Midbrain (tissue), 1 donor: ENCODE measurements at regions not wholly inside any gene's neighbourhood (a gene's known extent, or its start where the extent isn't known, plus 50 kb on each side); places are given as distances from the start of the nearest gene placed in this dataset.
"Not testable (repeated sequence)": the region's sequence is repeated elsewhere in the genome, so short reads cannot be mapped to it uniquely, and the experiment has no call there.

Experiments
- DNase-seq: peaks from one replicate; lab custom pipeline; 2025; lab: John Stamatoyannopoulos, UW

DNA sequence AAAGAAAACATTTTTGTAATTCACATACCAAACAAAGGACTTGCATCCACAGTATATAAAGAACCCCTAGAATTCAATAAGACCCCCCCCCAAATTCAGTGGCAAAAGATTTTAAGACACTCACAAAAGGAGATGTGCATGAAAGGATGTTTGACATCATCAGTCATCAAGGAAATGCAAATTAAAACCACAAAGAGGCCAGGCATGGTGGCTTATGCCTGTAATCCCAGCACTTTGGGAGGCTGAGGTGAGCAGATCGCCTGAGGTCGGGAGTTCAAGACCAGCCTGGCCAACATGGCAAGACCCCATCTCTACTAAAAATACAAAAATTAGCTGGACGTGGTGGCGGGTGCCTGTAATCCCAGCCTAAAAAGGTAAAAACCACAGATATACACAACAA is 61.3 kb downstream of the AIPL1 start:
- DNase-seq, result not testable (repeated sequence)

DNA sequence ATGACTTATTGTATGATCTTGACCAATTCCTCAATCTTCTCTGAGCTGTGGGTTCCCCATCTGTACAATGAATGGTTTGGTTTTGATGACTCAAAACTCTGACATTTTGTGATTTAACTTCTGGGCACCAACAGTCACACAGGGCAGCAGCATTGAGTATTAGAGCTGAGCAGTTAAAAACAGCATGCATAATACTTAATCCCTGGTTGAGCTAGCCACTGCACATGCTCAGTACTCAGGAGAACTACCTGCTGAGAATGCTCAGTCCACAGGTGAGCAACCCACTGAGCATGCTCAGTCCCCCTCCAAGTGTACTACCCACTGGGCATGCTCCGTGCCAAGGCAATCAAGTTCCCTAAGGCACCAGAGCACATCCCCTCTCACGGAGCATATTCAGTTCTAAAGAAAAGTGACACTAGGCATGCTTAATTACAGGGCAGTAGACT is 68.7 kb downstream of the AIPL1 start:
- no peak for DNase-seq

DNA sequence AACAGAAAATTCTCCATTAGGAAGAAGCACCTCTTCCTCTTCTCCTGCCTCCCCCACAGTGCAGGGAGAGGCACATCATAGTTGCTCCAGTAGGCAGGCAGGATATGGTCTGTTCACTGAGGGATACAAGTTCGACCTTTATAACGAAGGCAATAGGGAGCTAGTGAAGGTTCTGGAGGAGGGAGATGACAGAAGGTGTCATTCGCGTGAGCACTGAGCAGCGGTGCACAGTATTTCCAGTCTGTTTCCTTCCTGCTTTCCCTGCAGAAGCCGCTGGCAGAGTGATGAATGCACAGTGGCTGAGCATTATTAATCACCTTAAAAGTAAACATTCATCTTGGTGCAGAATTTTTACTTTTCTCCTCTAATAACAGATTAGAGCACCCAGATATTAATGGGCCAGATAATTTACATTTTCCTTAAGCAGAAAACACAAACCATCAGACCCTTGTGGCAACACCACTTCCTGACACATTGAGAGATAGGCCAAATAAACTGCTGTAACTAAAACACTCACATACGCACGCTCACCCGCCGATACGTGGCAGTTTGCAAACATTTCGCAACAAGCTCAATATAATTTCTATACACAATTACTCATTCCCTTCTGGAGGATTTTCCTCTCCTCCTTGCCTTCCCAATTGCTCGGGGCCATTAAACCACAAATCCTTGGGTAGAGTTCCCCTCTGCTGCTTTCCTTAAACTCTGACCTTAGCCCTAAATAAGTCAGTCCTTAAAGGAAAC is 69.5 kb downstream of the AIPL1 start:
- no peak for DNase-seq

DNA sequence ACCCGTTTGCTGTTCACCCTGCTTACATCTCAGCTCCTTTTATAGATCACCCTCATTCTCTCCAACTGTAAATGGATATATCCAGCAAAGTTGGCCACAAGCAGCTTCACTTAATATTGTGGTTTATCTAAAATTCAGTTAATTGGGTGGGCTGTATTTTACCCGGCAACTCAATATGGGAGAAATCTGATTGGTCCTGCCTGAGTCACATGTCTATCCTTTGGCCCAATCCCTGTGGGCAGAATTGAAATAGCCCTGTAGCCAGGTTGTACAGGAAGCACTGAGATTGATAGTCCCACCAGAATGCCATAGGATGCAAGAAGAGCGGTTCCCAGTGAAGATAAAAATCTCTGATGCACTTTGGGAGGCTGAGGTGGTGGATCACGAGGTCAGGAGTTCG is 73.2 kb downstream of the AIPL1 start:
- DNase-seq, result no peak

DNA sequence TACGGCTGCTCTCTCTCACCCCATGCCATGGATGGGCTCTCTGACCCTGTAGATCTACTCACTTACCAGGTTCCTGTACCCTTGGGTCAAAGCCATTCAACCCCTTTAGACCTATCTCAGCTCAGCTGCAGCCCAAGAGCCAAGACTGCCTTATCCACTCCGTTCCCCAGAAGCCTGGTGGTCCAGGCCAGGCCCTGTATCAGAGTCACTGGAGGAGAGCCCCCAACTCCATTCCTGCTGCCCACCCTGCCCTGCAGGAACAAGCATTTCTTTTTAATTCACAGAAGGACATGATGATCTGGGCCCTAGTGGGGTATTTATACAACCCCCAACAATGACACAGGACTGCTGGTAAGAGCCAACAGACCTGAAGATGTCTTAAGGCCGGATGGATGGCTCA is 76.8 kb downstream of the AIPL1 start:
- DNase-seq, result no peak

DNA sequence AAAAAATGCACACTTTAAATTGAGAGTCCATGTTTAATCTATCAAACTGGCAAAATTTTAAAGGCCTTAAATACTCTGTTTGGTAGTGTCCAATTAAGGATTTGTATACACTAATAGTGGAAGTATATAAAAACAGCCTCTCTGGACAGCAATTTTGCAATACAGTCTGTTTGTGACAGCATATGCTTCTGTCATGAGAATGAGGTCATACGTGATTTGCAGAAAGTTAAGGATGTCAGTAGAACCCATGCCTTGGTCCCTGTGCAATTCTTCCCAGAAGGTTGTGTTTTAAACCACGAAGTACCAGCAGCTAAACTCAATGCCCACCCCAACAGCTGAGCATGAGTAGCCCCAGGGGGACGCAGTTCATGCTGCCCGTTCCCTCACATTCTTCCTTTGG is 78.4 kb downstream of the AIPL1 start:
- no peak for DNase-seq

DNA sequence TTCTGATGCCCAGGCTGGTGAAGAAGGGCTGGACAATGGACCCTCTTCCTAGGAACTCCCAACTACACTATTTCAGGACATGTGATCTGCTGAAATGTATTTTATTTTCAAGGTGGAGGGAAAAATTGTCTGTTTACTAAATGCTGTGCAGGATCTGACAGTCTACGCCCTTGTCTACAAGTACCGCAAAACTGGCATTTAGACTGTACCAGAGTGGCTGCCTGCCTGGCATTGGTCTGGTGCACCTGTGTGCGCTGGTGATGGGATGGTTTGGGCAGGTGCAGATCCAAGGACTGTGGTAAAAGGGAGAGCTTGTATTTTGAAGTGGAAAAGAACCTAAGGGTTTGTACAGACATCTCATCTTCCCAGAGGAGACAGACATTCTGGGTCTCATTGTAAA is 79.7 kb downstream of the AIPL1 start:
- DNase-seq, result no peak

DNA sequence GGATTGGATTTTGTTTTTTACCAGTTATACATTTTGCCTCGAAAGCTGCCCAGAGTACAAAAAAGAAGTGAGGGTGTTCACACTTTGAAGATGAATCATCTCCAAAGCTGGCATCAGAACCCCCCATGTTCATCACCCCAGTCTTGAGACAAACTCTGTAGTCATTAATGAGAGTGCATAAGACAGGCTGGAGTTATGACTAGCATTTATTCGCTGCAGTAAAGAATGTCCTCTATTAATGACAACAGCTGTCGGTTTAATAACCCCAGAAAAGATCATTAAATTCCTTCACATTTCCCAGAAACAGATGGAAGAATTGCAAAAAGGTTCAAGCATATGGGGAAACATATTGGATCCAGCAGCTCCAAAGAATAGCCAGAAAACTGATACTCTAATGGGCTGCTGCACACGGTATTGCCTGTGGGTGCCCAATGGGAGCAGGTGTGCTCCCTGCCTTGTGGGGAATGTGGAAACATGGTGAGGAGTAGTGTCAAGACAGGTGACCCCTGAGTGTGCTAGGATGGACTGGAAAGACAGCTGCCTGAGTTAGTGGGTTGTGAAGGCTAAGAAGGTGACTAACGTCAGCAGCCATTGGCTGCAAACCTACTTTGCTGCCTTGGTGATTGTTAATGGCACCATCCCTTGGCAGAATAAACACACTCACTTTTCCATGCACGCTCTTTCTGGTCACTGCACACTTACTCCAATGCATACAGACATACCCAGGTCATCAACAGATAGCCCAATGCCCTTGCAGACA is 81.9 kb downstream of the AIPL1 start:
- DNase-seq, result no peak

DNA sequence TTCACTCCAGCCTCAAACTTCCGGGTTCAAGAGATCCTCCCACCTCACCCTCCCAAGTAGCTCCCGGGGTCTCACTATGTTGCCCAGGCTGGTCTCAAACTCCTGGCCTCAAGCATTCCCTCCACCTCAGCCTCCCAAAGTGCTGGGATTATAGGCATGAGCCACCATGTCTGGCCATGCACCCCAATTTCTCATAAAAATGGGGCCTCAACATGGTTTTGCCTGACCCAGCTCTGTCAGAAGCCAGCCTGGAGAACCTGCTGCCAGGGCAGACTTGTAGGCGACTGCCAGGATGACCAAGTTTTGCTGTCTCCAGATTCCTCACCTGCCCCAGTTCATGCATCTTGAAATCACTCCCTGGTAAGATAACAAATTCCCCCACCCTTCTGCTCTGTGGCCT is 82.9 kb downstream of the AIPL1 start:
- DNase-seq, result no peak

DNA sequence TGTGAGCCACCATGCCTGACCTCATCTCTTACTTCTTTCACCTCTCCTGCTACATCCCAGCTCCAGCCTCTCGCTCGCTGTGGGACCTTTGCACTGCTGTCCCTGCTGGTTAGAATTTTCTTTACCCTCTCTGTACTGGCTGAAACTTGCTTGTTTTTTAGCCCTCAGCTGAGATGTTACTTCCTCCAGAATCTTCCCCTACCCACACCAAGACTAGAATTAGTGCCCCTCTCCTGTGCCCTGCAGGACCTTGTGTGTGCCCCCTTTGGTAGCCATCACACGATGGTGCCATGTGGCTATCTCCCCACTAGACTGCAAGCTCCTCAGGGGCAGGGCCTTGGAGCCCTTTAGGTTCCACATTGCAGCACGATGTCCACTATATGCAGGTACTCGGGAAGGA is 84.1 kb downstream of the AIPL1 start:
- DNase-seq, result no peak

DNA sequence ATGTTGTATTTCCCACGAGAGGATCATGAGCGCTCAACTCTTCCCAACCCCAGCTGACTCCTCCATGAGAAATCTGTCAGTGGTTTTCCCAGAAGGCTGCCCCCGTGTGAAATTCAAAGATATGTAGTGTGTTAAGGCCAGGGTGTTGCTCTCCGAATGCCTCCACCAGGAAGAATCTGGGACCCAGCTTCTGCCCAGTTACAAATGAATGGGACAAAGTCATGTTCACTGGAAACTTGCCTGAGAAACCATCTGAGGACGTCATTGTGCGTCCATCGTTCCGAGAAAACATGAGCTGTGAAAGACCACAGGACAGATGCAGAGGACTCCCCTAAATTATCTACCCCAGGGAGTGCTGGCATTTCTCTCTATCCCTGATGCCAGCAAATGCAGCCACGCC is 86.0 kb downstream of the AIPL1 start:
- DNase-seq, result no peak

DNA sequence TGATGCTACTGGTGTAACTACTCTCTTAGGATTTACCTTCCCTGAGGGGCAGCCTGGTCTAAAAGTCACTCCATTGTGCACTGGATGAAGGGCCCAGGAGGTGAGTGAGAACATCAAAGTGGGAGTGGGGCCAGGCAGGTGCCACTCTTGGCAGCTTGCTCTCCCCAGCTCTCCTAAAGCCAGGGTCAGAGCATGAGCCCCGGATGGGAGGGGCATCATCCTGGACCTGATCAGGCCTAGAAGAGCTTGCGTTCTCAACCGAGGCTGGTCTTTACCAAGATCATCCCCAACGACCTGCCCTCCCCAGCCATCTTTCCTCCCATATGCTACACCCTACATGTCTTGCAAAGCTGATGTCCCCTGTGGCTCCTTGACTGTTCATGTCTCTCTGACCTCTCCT is 87.1 kb downstream of the AIPL1 start:
- DNase-seq, result no peak

DNA sequence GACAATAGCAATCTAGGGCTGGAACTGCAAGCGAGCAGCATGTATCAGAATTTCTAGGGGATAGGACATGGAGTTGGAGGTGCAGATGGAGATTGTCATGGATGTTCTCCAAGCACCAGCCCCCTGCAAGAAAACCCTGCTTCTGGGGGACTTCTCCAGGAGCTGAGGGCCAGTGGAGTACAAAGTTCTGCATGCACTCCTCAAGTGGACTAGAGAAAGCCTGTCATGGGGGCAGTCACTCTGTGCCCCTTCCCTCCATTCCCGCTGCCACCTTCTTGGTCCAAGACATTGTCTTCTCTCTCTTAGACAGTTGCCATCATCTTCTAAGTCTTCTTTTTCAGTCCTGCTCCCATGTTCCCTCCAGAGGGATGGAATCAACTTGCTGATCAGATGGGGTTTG is 87.9 kb downstream of the AIPL1 start:
- DNase-seq, result no peak

DNA sequence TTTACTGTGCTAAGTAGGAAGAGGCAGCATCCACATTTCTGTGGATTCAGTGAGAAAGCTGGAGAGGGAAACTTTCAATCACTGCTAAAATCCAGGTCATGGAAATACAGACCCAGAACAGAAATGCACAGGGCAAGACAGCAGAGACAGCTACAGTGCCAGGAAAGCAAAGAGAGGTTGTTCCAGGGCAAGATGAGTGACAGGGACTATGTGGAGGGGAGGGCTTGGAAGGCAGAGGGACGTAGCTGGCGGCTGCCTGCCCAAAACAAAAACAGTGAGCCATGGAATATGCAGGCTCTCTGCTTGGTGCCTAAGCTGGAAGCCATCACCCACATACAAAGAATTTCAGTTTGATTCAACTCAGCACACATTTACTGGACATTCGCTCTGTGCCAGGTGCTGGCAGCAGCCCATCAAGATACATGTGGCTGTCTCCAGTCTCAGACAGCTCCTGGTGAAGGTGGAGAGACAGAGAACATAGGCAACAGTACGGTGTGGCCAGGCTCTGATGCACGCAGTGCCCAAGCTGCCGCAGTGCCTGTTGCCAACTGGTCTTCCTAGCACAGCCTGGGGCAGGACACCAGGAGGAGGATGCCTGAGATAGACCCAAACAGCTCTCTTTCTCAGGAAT is 88.7 kb downstream of the AIPL1 start:
- no peak for DNase-seq

DNA sequence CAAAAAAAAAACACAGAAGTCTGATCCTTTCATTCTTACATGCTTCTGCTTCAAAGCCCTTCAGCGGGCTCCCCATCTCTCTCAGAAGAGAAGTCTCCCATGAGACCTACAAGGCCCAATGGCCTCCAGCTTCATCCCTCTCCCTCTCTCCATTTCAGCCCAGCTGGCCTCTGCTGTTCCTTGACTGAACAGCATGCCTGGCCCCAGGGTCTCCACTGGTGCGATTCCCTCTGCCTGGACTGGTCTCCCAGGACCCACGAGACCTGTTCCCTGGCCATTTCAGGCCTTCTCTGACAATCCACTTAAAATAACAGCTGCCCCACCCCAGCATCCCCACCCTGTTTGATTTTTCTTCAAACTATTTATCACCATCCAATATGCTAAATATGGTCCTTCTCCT is 91.2 kb downstream of the AIPL1 start:
- DNase-seq, result no peak

DNA sequence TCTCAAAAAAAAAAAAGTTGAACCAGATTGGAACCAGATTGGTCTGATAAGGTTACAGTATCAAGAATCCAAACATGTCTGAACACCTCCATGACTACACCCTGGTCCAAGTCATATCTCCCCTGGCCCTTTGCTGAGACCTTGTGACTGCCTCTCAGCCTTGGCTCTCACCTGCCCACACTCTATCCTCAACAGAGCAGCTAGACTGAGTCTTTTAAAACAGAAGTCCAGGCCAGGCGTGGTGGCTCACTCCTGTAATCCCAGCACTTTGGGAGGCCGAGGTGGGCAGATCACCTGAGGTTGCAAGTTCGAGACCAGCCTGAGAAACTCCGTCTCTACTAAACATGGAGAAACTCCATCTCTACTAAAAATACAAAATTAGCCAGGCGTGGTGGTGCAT is 91.7 kb downstream of the AIPL1 start:
- DNase-seq, result no peak

DNA sequence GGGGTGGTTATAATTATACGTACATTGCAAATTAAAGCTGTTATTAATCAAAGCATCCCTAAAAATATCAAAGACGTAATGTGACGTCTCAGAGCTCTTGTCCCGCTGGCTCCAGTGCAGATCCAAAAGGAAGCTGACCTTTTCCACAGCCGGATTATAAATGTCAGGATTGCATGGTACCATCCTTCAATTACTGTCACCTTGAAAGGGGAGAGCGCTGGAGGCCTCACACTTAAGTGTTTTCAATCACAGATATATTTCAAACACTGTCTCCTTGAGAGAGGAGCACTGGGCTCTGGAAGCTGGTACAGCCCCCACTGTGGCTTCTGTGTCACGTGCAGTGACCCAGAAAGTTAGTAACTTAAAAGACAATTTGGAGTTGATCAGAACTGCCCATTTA is 94.2 kb downstream of the AIPL1 start:
- DNase-seq, result no peak

DNA sequence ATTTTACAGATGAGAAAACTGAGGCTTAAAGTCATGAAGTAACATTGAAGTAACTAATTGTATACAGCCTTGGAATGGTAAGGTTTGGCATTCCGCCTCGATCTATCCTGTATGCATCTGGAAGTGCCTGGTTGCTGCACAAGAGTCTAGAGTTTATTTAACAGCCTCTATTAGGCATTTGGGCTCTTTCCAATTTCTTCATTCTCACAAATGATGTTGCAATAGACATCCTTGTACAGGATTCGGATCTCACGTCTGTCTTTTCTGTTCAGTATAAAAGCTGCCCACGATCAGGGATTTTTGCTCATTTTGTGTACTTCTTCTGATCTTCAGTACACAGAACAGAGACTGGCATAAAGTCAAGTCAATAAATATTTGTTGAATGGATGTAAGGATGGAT is 100.5 kb downstream of the AIPL1 start:
- DNase-seq, result no peak

DNA sequence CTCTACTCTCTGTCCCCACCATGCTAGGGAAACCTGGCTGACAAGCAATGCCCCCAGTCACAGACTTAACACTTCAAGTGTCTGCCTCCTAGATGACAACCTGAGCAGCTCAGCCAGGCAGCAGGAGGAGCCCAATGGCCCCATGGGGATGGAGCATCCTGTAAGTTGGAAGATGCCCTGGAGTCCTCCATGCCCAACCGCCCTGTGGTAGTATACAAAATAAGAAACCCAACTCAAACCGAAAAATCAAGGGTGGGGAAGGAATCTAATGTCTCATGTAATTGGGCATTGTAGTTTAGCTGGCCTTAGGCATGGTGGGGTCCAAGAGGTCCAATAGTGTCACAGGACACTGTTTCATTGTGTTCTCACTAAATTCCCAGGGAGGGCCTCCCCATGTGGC is 104.0 kb downstream of the AIPL1 start:
- DNase-seq, result no peak

DNA sequence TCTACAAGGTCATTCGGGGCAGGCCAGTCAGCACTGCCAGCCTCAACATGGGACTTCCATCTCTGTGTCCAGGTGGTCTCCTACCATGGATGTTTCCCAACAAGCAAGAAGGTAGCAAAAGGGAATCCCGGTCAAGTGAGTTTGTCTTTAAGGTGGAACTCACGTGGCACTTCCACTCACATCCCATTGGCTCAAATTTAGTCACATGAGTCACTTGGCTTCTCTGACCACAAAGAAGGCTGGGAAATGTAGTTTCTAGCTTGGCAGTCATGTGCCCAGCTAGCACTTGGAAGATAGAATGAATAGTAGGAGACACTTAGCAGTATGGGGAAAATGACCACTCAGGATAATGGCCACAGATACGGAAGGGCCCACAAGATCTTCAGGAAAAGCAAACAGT is 106.6 kb downstream of the AIPL1 start:
- DNase-seq, result no peak

DNA sequence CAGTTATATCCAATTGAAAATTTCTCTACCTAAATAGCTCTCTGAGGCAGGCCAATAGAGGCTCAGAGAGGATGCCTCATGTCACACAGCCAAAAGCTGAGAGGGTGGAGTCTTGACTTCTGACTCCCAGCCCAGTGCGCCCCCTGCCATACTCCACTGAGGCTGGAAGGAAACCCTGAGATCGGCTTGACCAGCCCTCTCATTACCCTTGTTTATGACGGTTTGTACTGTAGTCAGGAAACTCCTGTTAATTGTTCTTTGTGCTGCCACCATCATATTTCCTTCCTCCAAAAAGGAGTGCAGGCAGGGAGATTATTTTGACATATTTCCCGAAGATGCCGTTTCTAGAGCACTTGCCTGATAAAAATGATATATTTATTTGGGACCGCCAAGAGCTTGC is 107.9 kb downstream of the AIPL1 start:
- DNase-seq, result no peak

DNA sequence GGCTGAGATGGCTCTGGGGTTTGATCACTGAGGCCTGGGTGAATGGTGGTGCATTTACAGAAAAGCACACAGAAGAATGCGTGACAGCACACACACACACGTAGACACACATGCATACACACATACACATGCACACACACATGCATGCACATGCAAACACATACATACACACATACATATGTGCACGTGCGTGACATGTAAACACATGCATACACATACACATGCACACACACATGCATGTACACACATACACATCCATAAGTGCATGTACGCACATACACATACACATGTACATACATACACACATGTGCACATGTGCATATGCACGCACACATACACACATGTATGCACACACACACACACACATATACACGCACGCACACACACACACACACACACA is 108.4 kb downstream of the AIPL1 start:
- no peak for DNase-seq

DNA sequence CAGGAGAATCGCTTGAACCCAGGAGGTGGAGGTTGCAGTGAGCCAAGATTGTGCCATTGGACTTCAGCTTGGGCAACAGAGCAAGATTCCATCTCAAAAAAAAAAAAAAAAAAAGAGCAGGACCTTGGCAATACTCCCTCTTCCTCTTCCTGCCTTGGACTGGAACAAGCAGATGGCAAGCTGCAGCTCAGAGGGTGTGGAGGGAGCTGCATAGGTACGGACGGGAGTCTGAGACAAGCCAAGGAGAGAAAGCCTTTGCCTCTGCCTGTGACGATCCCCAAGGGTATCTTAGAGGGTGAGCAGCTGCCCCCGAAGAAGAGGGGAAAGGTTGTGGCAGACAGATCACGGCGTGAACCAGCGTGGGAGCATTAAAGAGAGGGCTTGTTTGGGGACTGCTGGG is 109.2 kb downstream of the AIPL1 start:
- no peak for DNase-seq
